ENCODE measurements at regions not wholly inside any gene's neighbourhood (a gene's known extent, or its start where the extent isn't known, plus 50 kb on each side); places are given as distances from the start of the nearest gene placed in this dataset.

DNA sequence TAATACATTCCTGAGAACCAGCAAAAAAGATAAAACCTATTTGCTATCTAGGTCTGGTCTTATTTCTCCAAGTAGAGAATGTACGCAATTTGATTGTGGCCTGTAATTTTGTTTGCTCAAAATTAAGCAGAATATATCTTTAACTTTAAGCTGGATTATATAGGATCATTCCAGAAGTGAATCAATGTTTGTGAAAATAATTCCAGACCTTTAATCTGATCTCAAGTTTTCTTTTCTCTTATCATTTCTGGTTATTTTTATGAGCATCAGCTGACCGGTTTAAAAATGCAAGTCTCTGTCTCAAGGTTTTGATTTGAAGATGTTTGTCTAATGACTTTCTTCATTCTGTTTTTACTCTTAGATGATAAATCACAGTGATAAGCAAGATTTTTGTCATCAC, 997.9 kb upstream of the FLRT2 start:
- no peaks in the 10 kb centered on the region for H3K27me3 ChIP-seq (ENCODE audit: insufficient read depth, low read depth, low read length)
- TF ChIP-seq, protein P1, sequence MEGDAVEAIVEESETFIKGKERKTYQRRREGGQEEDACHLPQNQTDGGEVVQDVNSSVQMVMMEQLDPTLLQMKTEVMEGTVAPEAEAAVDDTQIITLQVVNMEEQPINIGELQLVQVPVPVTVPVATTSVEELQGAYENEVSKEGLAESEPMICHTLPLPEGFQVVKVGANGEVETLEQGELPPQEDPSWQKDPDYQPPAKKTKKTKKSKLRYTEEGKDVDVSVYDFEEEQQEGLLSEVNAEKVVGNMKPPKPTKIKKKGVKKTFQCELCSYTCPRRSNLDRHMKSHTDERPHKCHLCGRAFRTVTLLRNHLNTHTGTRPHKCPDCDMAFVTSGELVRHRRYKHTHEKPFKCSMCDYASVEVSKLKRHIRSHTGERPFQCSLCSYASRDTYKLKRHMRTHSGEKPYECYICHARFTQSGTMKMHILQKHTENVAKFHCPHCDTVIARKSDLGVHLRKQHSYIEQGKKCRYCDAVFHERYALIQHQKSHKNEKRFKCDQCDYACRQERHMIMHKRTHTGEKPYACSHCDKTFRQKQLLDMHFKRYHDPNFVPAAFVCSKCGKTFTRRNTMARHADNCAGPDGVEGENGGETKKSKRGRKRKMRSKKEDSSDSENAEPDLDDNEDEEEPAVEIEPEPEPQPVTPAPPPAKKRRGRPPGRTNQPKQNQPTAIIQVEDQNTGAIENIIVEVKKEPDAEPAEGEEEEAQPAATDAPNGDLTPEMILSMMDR (IDR thresholded peaks at IDR 0.05; ENCODE audit: poor library complexity, severe bottlenecking): no peak
- no peak for TF ChIP-seq EP300 (conservative IDR thresholded peaks at IDR 0.05; ENCODE audit: poor library complexity, severe bottlenecking)
- TF ChIP-seq, protein P2, sequence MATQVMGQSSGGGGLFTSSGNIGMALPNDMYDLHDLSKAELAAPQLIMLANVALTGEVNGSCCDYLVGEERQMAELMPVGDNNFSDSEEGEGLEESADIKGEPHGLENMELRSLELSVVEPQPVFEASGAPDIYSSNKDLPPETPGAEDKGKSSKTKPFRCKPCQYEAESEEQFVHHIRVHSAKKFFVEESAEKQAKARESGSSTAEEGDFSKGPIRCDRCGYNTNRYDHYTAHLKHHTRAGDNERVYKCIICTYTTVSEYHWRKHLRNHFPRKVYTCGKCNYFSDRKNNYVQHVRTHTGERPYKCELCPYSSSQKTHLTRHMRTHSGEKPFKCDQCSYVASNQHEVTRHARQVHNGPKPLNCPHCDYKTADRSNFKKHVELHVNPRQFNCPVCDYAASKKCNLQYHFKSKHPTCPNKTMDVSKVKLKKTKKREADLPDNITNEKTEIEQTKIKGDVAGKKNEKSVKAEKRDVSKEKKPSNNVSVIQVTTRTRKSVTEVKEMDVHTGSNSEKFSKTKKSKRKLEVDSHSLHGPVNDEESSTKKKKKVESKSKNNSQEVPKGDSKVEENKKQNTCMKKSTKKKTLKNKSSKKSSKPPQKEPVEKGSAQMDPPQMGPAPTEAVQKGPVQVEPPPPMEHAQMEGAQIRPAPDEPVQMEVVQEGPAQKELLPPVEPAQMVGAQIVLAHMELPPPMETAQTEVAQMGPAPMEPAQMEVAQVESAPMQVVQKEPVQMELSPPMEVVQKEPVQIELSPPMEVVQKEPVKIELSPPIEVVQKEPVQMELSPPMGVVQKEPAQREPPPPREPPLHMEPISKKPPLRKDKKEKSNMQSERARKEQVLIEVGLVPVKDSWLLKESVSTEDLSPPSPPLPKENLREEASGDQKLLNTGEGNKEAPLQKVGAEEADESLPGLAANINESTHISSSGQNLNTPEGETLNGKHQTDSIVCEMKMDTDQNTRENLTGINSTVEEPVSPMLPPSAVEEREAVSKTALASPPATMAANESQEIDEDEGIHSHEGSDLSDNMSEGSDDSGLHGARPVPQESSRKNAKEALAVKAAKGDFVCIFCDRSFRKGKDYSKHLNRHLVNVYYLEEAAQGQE (IDR thresholded peaks at IDR 0.05; ENCODE audit: borderline replicate concordance): no peak
- no peak for TF ChIP-seq POLR2AphosphoS5 (IDR thresholded peaks at IDR 0.05)
- TF ChIP-seq SMC3 (conservative IDR thresholded peaks at IDR 0.05; ENCODE audit: poor library complexity): no peak
- TF ChIP-seq MXI1 (conservative IDR thresholded peaks at IDR 0.05; ENCODE audit: poor library complexity, severe bottlenecking): no peak
- TF ChIP-seq RAD21 (conservative IDR thresholded peaks at IDR 0.05): no peak
- TF ChIP-seq EZH2 (IDR thresholded peaks at IDR 0.05; ENCODE audit: borderline replicate concordance, insufficient read depth, low read length, poor library complexity, severe bottlenecking): no peak
- no peak for TF ChIP-seq TAF1 (IDR thresholded peaks at IDR 0.05; ENCODE audit: low read depth)

GRCh38 chr14:84533181-84533725, 996.7 kb upstream of the FLRT2 start:
- Histone ChIP-seq H3K27ac (ENCODE audit: low read length) (no peak overlapping the region), H3K9me2 (ENCODE audit: insufficient read depth, low read length) (no peaks in the 10 kb centered on the region), H3F3A (ENCODE audit: insufficient read depth, low read length, poor library complexity, severe bottlenecking) (no peaks in the 10 kb centered on the region), H2AFZ (ENCODE audit: low read depth, low read length) (no peak overlapping the region), H3K4me3 (ENCODE audit: low read length) (no peak overlapping the region), H3K27me3 (ENCODE audit: insufficient read depth, low read depth, low read length) (no peaks in the 10 kb centered on the region), H3K36me3 (ENCODE audit: insufficient read depth, low read length) (no peaks in the 10 kb centered on the region), H3K9me3 (ENCODE audit: low read length) (no peaks in the 10 kb centered on the region), H3K4me2 (ENCODE audit: low read length) (no peak overlapping the region), H3K79me2 (replicated peaks; ENCODE audit: insufficient read depth, low read length) (no peaks in the 10 kb centered on the region), H3K9ac (ENCODE audit: low read length) (no peak overlapping the region), H4K20me1 (ENCODE audit: insufficient read depth) (no peaks in the 10 kb centered on the region)
- TF ChIP-seq MXI1 (conservative IDR thresholded peaks at IDR 0.05; ENCODE audit: poor library complexity, severe bottlenecking) (no peak), SMC3 (conservative IDR thresholded peaks at IDR 0.05; ENCODE audit: poor library complexity) (no peak), POLR2AphosphoS5 (IDR thresholded peaks at IDR 0.05) (no peak)

More for the DNA sequence above, 997.9 kb upstream of the FLRT2 start:
- no peak overlapping the region for H2AFZ ChIP-seq (ENCODE audit: low read depth, low read length)
- H3K4me3 ChIP-seq (ENCODE audit: low read length): no peak overlapping the region
- H3K4me2 ChIP-seq (ENCODE audit: low read length): no peak overlapping the region
- no peaks in the 10 kb centered on the region for H3K79me2 ChIP-seq (replicated peaks; ENCODE audit: insufficient read depth, low read length)
- no peaks in the 10 kb centered on the region for H3K36me3 ChIP-seq (ENCODE audit: insufficient read depth, low read length)
- no peaks in the 10 kb centered on the region for H3K9me2 ChIP-seq (ENCODE audit: insufficient read depth, low read length)
- no peak overlapping the region for H3K9ac ChIP-seq (ENCODE audit: low read length)
- H4K20me1 ChIP-seq (ENCODE audit: insufficient read depth): no peaks in the 10 kb centered on the region
- H3K27ac ChIP-seq (ENCODE audit: low read length): no peak overlapping the region
- no peaks in the 10 kb centered on the region for H3F3A ChIP-seq (ENCODE audit: insufficient read depth, low read length, poor library complexity, severe bottlenecking)
- H3K9me3 ChIP-seq (ENCODE audit: low read length): no peaks in the 10 kb centered on the region
